CD4-positive, alpha-beta memory T cell (primary cell): ENCODE measurements at regions not wholly inside any gene's neighbourhood (a gene's known extent, or its start where the extent isn't known, plus 50 kb on each side); places are given as distances from the start of the nearest gene placed in this dataset.
"Not testable (repeated sequence)": the region's sequence is repeated elsewhere in the genome, so short reads cannot be mapped to it uniquely, and the experiment has no call there.

Source experiments
- CTCF ChIA-PET: fragments of 350-600 bp; sonication (Branson Sonifier 250); formaldehyde crosslinking; loops from one replicate; lab custom pipeline; 2021; ENCODE audit warnings: inconsistent platforms; ENCODE audit not compliant: partially characterized antibody; lab: Charles Lee
- POLR2A ChIA-PET: fragments of 350-600 bp; sonication (Branson Sonifier 250); formaldehyde crosslinking; loops from one replicate; lab custom pipeline; 2021; ENCODE audit not compliant: partially characterized antibody; lab: Charles Lee
- DNase-seq, 5 donors: peaks; one replicate each; pipeline versions ENCODE4 v3.0.0 to v3.0.0-alpha.2; 2020 to 2022; ENCODE audit warnings: mixed read lengths in 1 of 5
- H3K27ac ChIP-seq: one replicate; pipeline ENCODE4 v1.7.0; 2013; ENCODE audit warnings: low read depth, low read length
- H3K27me3 ChIP-seq: 2 replicates; pipeline ENCODE4 v1.7.0; 2013; ENCODE audit warnings: mild to moderate bottlenecking, low read length, moderate library complexity; ENCODE audit not compliant: insufficient read depth
- H3K36me3 ChIP-seq: 2 replicates; pipeline ENCODE4 v1.7.0; 2013; ENCODE audit warnings: mild to moderate bottlenecking, low read length, moderate library complexity; ENCODE audit not compliant: insufficient read depth
- H3K4me1 ChIP-seq: 2 replicates; pipeline ENCODE4 v1.7.0; 2013; ENCODE audit warnings: mild to moderate bottlenecking, low read length, moderate library complexity; ENCODE audit not compliant: insufficient read depth
- H3K4me3 ChIP-seq, 2 donors: one replicate each; pipeline ENCODE4 v1.7.0; 2013; ENCODE audit warnings: low read length in 2 of 2, mild to moderate bottlenecking in 1 of 2
- H3K9me3 ChIP-seq, 2 donors: one replicate each; pipeline ENCODE4 v1.7.0; 2013; ENCODE audit warnings: low read length in 2 of 2, control low read depth in 1 of 2; ENCODE audit not compliant: control insufficient read depth in 1 of 2
- H3K27ac Mint-ChIP-seq, 7 donors: one replicate each; pipeline ENCODE4 v1.8.0; 2020 to 2021; ENCODE audit warnings: mixed read lengths in 7 of 7, mild to moderate bottlenecking in 6 of 7, inconsistent platforms in 3 of 7, moderate library complexity in 3 of 7
- H3K27me3 Mint-ChIP-seq, 2 donors: one replicate each; pipeline ENCODE4 v1.8.0; 2020 to 2021; ENCODE audit warnings: mixed read lengths in 2 of 2
- H3K36me3 Mint-ChIP-seq, 2 donors: one replicate each; pipeline ENCODE4 v1.8.0; 2020 to 2021; ENCODE audit warnings: mixed read lengths in 2 of 2, inconsistent platforms in 1 of 2, mild to moderate bottlenecking in 1 of 2
- H3K4me1 Mint-ChIP-seq, 4 donors: one replicate each; pipeline ENCODE4 v1.8.0; 2020 to 2021; ENCODE audit warnings: mixed read lengths in 4 of 4, mild to moderate bottlenecking in 1 of 4
- H3K4me3 Mint-ChIP-seq, 8 donors: one replicate each; pipeline ENCODE4 v1.8.0; 2020 to 2021; ENCODE audit warnings: mixed read lengths in 8 of 8, mild to moderate bottlenecking in 7 of 8, moderate library complexity in 6 of 8, inconsistent platforms in 3 of 8
- H3K9me3 Mint-ChIP-seq, 8 donors: one replicate each; pipeline ENCODE4 v1.8.0; 2020 to 2021; ENCODE audit warnings: mixed read lengths in 8 of 8, mild to moderate bottlenecking in 5 of 8, inconsistent platforms in 3 of 8, moderate library complexity in 1 of 8
- intact Hi-C: fragments of 100-400 bp; cut with micrococcal nuclease; formaldehyde crosslinking; loops from one replicate; pipeline ENCODE4 v1.15.1; 2023

- DNase-seq, H3K36me3 ChIP-seq, H3K9me3 ChIP-seq, H3K4me1 Mint-ChIP-seq, H3K36me3 Mint-ChIP-seq, H3K27ac Mint-ChIP-seq, POLR2A ChIA-PET, H3K4me3 ChIP-seq, H3K4me3 Mint-ChIP-seq, H3K27ac ChIP-seq, H3K4me1 ChIP-seq, intact Hi-C loops, H3K27me3 ChIP-seq, H3K27me3 Mint-ChIP-seq, CTCF ChIA-PET: not testable (repeated sequence)
- peaks cover 2 to 43% (median 37%) of the 10 kb centered on the region in 8 donors for H3K9me3 Mint-ChIP-seq
Measured at GRCh38 chr4:148637453-148637852, 195.2 kb upstream of the NR3C2 start.

DNA sequence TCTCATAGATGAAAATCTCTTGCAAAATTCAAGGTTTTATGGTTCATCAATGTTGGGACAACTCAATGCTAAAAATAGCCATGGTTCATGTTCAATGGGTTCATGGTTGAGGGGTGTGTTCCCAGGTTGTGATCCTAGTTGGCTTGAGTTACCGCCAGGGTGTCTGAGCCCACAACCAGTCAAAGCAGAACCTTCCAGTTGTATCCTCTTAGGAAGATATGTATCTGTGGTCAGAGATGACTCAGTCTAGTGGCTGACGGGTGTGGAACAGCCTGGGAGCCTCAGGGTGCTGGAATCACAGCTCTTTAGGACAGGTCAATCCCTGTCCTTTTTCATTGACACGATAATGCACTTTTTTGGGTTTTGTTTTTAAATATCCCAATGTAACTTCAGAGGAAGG is 192.3 kb upstream of the NR3C2 start:
- H3K4me1 Mint-ChIP-seq: no peaks in the 10 kb centered on the region
- Histone ChIP-seq H3K4me1 (no peaks in the 10 kb centered on the region), H3K27me3 (no peaks in the 10 kb centered on the region), H3K4me3 (no peak overlapping the region), H3K9me3 (no peaks in the 10 kb centered on the region), H3K27ac (no peak overlapping the region), H3K36me3 (no peaks in the 10 kb centered on the region)
- ChIA-PET CTCF (no interaction called here), POLR2A (no interaction called here)
- H3K27me3 Mint-ChIP-seq: peaks cover 0 to 1% of the 10 kb centered on the region in 2 donors
- no peak for DNase-seq
- peaks cover 0 to 10% of the 10 kb centered on the region in 2 donors for H3K36me3 Mint-ChIP-seq
- intact Hi-C loops: no loop called here
- no peak overlapping the region for H3K27ac Mint-ChIP-seq
- no peak overlapping the region for H3K4me3 Mint-ChIP-seq
- H3K9me3 Mint-ChIP-seq: peaks cover 2 to 43% (median 36%) of the 10 kb centered on the region in 8 donors

DNA sequence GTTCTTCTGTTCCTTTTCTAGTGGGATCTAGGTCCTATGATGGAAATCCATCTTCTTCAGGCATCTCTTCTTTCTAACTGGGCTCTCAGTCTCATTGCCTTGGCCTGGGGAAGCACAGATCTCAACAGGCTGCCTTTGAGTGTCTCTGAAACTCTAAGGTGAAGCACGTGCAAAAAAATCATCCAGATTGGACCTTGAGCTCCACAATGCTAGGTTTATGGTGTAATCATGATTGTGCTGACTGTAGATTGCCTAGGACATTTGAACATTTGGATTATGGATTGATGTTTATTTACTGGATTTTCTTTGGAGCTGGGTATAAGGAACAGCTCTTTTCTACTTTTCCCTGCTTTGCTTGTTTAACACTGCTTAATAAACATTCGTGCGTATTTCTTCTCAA is 191.5 kb upstream of the NR3C2 start:
- Mint-ChIP-seq H3K27ac (no peak overlapping the region), H3K4me1 (no peaks in the 10 kb centered on the region), H3K9me3 (peaks cover 0 to 38% (median 33%) of the 10 kb centered on the region in 8 donors), H3K36me3 (peaks cover 0 to 10% of the 10 kb centered on the region in 2 donors), H3K27me3 (no peaks in the 10 kb centered on the region), H3K4me3 (no peak overlapping the region)
- no peaks in the 10 kb centered on the region for H3K27me3 ChIP-seq
- no peaks in the 10 kb centered on the region for H3K36me3 ChIP-seq
- no peak overlapping the region for H3K27ac ChIP-seq
- no peaks in the 10 kb centered on the region for H3K9me3 ChIP-seq
- ChIA-PET POLR2A (no interaction called here), CTCF (no interaction called here)
- intact Hi-C loops: no loop called here
- H3K4me1 ChIP-seq: no peaks in the 10 kb centered on the region
- no peak for DNase-seq
- no peak overlapping the region for H3K4me3 ChIP-seq

GRCh38 chr4:148632476-148632875 is 190.3 kb upstream of the NR3C2 start:
- no peaks in the 10 kb centered on the region for H3K27me3 Mint-ChIP-seq
- peaks cover 0 to 25% (median 21%) of the 10 kb centered on the region in 8 donors for H3K9me3 Mint-ChIP-seq
- CTCF ChIA-PET: no interaction called here
- no peak overlapping the region for H3K4me3 Mint-ChIP-seq
- Histone ChIP-seq H3K9me3 (no peaks in the 10 kb centered on the region), H3K27me3 (no peaks in the 10 kb centered on the region), H3K27ac (no peak overlapping the region), H3K36me3 (no peaks in the 10 kb centered on the region), H3K4me3 (no peak overlapping the region), H3K4me1 (no peaks in the 10 kb centered on the region)
- no peak for DNase-seq
- H3K4me1 Mint-ChIP-seq: no peaks in the 10 kb centered on the region
- H3K27ac Mint-ChIP-seq: no peak overlapping the region
- POLR2A ChIA-PET: no interaction called here
- intact Hi-C loops: no loop called here
- H3K36me3 Mint-ChIP-seq: peaks cover 0 to 10% of the 10 kb centered on the region in 2 donors

GRCh38 chr4:148630051-148630450 is 187.8 kb upstream of the NR3C2 start:
- H3K27me3 Mint-ChIP-seq: no peaks in the 10 kb centered on the region
- H3K9me3 Mint-ChIP-seq: peaks cover 0 to 10% (median 6%) of the 10 kb centered on the region in 8 donors
- no peaks in the 10 kb centered on the region for H3K4me1 Mint-ChIP-seq
- Histone ChIP-seq H3K9me3 (no peaks in the 10 kb centered on the region), H3K27ac (no peak overlapping the region), H3K4me1 (no peaks in the 10 kb centered on the region), H3K4me3 (no peak overlapping the region), H3K36me3 (no peaks in the 10 kb centered on the region), H3K27me3 (no peaks in the 10 kb centered on the region)
- no peak for DNase-seq
- no peak overlapping the region for H3K27ac Mint-ChIP-seq
- CTCF ChIA-PET: no interaction called here
- no peak overlapping the region for H3K4me3 Mint-ChIP-seq
- intact Hi-C loops: no loop called here
- no peaks in the 10 kb centered on the region for H3K36me3 Mint-ChIP-seq
- POLR2A ChIA-PET: no interaction called here

- Mint-ChIP-seq H3K27me3 (peaks cover 2 to 4% of the 10 kb centered on the region in 2 donors), H3K27ac (no peak overlapping the region), H3K4me1 (no peaks in the 10 kb centered on the region), H3K36me3 (peaks cover 5 to 7% of the 10 kb centered on the region in 2 donors), H3K4me3 (no peak overlapping the region), H3K9me3 (peaks cover 5 to 51% (median 20%) of the 10 kb centered on the region in 8 donors)
- CTCF ChIA-PET: no interaction called here
- no peaks in the 10 kb centered on the region for H3K9me3 ChIP-seq
- no peak overlapping the region for H3K27ac ChIP-seq
- H3K36me3 ChIP-seq: no peaks in the 10 kb centered on the region
- no peak for DNase-seq
- intact Hi-C loops: no loop called here
- POLR2A ChIA-PET: no interaction called here
- no peak overlapping the region for H3K4me3 ChIP-seq
- H3K27me3 ChIP-seq: no peaks in the 10 kb centered on the region
- H3K4me1 ChIP-seq: no peaks in the 10 kb centered on the region
Measured at GRCh38 chr4:148618856-148619255, 176.6 kb upstream of the NR3C2 start.

DNA sequence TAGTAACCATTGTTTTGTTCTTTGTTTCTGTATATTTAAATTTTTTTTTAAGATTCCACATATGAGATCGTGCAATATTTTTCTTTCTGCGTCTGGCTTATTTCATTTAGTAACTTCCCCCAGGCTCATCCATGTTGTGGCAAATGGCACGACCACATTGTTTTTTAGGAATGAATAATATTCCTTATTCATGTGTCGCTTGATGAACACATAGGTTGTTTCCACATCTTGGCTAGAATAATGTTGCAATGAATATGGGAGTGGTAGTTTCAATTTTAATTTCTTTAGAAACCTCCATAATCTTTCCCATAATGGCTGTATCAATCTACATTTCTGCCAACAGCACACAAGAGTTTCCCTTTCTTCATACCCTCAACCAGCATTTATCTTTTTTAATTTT is 166.8 kb upstream of the NR3C2 start:
- CTCF ChIA-PET: no interaction called here
- POLR2A ChIA-PET: no interaction called here
- no peaks in the 10 kb centered on the region for H3K27me3 ChIP-seq
- Mint-ChIP-seq H3K36me3 (peaks cover 0 to 8% of the 10 kb centered on the region in 2 donors), H3K27me3 (peaks cover 0 to 1% of the 10 kb centered on the region in 2 donors), H3K4me3 (no peak overlapping the region), H3K4me1 (no peaks in the 10 kb centered on the region), H3K27ac (no peak overlapping the region), H3K9me3 (peaks cover 0 to 17% (median 4%) of the 10 kb centered on the region in 8 donors)
- no peak for DNase-seq
- no peak overlapping the region for H3K27ac ChIP-seq
- H3K9me3 ChIP-seq: no peaks in the 10 kb centered on the region
- intact Hi-C loops: no loop called here
- H3K4me3 ChIP-seq: no peak overlapping the region
- H3K4me1 ChIP-seq: no peaks in the 10 kb centered on the region
- H3K36me3 ChIP-seq: no peaks in the 10 kb centered on the region
